Sigmoid colon (tissue), 6 donors: ENCODE measurements at regions not wholly inside any gene's neighbourhood (a gene's known extent, or its start where the extent isn't known, plus 50 kb on each side); places are given as distances from the start of the nearest gene placed in this dataset.

ENCODE experiments used
- DNase-seq: peaks from one replicate; pipeline ENCODE4 v3.0.0-alpha.2; 2019
- H3K27ac ChIP-seq, 4 donors: fragments of 200-600 bp; sonication (generic); one replicate each; pipeline ENCODE4 v1.5.1; 2016 to 2019; ENCODE audit warnings: mild to moderate bottlenecking in 1 of 4
- H3K27me3 ChIP-seq, 3 donors: fragments of 200-600 bp; sonication (generic); one replicate each; pipeline ENCODE4 v1.5.1; 2019; ENCODE audit warnings: mild to moderate bottlenecking in 1 of 3
- H3K36me3 ChIP-seq, 4 donors: fragments of 200-600 bp; sonication (generic); one replicate each; pipeline ENCODE4 v1.5.1; 2016 to 2019
- H3K4me1 ChIP-seq, 4 donors: fragments of 200-600 bp; sonication (generic); one replicate each; pipeline ENCODE4 v1.5.1; 2017 to 2019
- H3K4me3 ChIP-seq, 4 donors: fragments of 200-600 bp; sonication (generic); one replicate each; pipeline ENCODE4 v1.5.1; 2017 to 2019; ENCODE audit warnings: mild to moderate bottlenecking in 2 of 4, moderate library complexity in 1 of 4
- H3K9me3 ChIP-seq, 4 donors: fragments of 200-600 bp in 3 of 4; sonication (generic) in 3 of 4; one replicate each; pipeline versions ENCODE4 v1.5.1 to v1.6.1; 2013 to 2019
- CTCF ChIP-seq, 4 experiments: fragments of 450-650 bp in 3 of 4; fragments of 200-600 bp in 1 of 4; IDR thresholded peaks; one replicate each; pipeline ENCODE4 v1.5.1; 2016 to 2019; ENCODE audit warnings: antibody characterized with exemption in 4 of 4, mild to moderate bottlenecking in 3 of 4, moderate library complexity in 2 of 4
- EP300 ChIP-seq, 4 donors: sonication (generic); formaldehyde crosslinking; IDR thresholded peaks; one replicate each; pipeline ENCODE4 v1.6.1; 2017; ENCODE audit warnings: antibody characterized with exemption in 4 of 4
- POLR2A ChIP-seq, 2 donors: fragments of 450-650 bp; IDR thresholded peaks; one replicate each; pipeline ENCODE4 v1.6.1; 2016; ENCODE audit warnings: antibody characterized with exemption in 2 of 2, mild to moderate bottlenecking in 2 of 2, moderate library complexity in 2 of 2
- POLR2AphosphoS5 ChIP-seq, 4 donors: sonication (generic); formaldehyde crosslinking; IDR thresholded peaks; one replicate each; pipeline ENCODE4 v1.6.1; 2017; ENCODE audit warnings: antibody characterized with exemption in 4 of 4
- WGBS, 2 donors: extraction: QIAGEN DNeasy Blood & Tissue Kit; methylation state at CpG; one replicate each; pipeline ENCODE4 v1.1.7; 2013; 5-methylcytosine and 5-hydroxymethylcytosine counted together
- intact Hi-C: fragments of 100-400 bp; cut with DNase I; formaldehyde crosslinking; loops from one replicate; pipeline ENCODE4 v1.15.1; 2023
- donor health status: healthy with polysubstance abuse.
- donor health status: healthy.

GRCh38 chr20:55159230-55159629 lies 683.8 kb downstream of the DOK5 start:
- H3K9me3 ChIP-seq: no peaks in the 10 kb centered on the region
- peaks cover 0 to 10% (median 3%) of the 10 kb centered on the region in 4 donors for H3K4me1 ChIP-seq
- no peak overlapping the region for H3K4me3 ChIP-seq
- TF ChIP-seq EP300 (IDR thresholded peaks at IDR 0.05) (no peak), POLR2A (IDR thresholded peaks at IDR 0.05) (no peak), CTCF (IDR thresholded peaks at IDR 0.05) (no peak), POLR2AphosphoS5 (IDR thresholded peaks at IDR 0.05) (no peak)
- H3K27me3 ChIP-seq: no peaks in the 10 kb centered on the region
- WGBS, 2 donors: 92 to 97% methylated on average over 3 of the region's 3 CpGs
- H3K36me3 ChIP-seq: no peaks in the 10 kb centered on the region
- no peak for DNase-seq
- intact Hi-C loops: no loop called here
- H3K27ac ChIP-seq: no peak overlapping the region

GRCh38 chr20:55158446-55158845 lies 683.1 kb downstream of the DOK5 start:
- H3K27ac ChIP-seq: no peak overlapping the region
- no peaks in the 10 kb centered on the region for H3K9me3 ChIP-seq
- no peak overlapping the region for H3K4me3 ChIP-seq
- no peaks in the 10 kb centered on the region for H3K27me3 ChIP-seq
- H3K36me3 ChIP-seq: no peaks in the 10 kb centered on the region
- 93% methylated on average over 2 of the region's 2 CpGs for WGBS, 2 donors
- no peak for DNase-seq
- intact Hi-C loops: no loop called here
- TF ChIP-seq CTCF (IDR thresholded peaks at IDR 0.05) (no peak), EP300 (IDR thresholded peaks at IDR 0.05) (no peak), POLR2AphosphoS5 (IDR thresholded peaks at IDR 0.05) (no peak), POLR2A (IDR thresholded peaks at IDR 0.05) (no peak)
- H3K4me1 ChIP-seq: peaks cover 0 to 10% (median 3%) of the 10 kb centered on the region in 4 donors

- Histone ChIP-seq H3K27ac (no peak overlapping the region), H3K4me1 (peaks cover 0 to 10% (median 3%) of the 10 kb centered on the region in 4 donors), H3K36me3 (no peaks in the 10 kb centered on the region), H3K4me3 (no peak overlapping the region), H3K9me3 (no peaks in the 10 kb centered on the region), H3K27me3 (no peaks in the 10 kb centered on the region)
- intact Hi-C loops: no loop called here
- DNase-seq: no peak
- TF ChIP-seq EP300 (IDR thresholded peaks at IDR 0.05) (no peak), POLR2A (IDR thresholded peaks at IDR 0.05) (no peak), CTCF (IDR thresholded peaks at IDR 0.05) (no peak), POLR2AphosphoS5 (IDR thresholded peaks at IDR 0.05) (no peak)
Observed at GRCh38 chr20:55155360-55155759, 680.0 kb downstream of the DOK5 start.

GRCh38 chr20:55153001-55153645 lies 677.7 kb downstream of the DOK5 start:
- no peaks in the 10 kb centered on the region for H3K4me1 ChIP-seq
- no peak for DNase-seq
- no peaks in the 10 kb centered on the region for H3K36me3 ChIP-seq
- intact Hi-C loops: no loop called here
- no peaks in the 10 kb centered on the region for H3K27me3 ChIP-seq
- H3K4me3 ChIP-seq: no peak overlapping the region
- no peak overlapping the region for H3K27ac ChIP-seq
- no peaks in the 10 kb centered on the region for H3K9me3 ChIP-seq
- TF ChIP-seq CTCF (IDR thresholded peaks at IDR 0.05) (no peak), EP300 (IDR thresholded peaks at IDR 0.05) (no peak), POLR2A (IDR thresholded peaks at IDR 0.05) (no peak), POLR2AphosphoS5 (IDR thresholded peaks at IDR 0.05) (no peak)
- 48 to 55% methylated on average over 3 of the region's 3 CpGs for WGBS, 2 donors

GRCh38 chr20:55151171-55151570 lies 675.8 kb downstream of the DOK5 start:
- TF ChIP-seq POLR2A (IDR thresholded peaks at IDR 0.05): no peak
- TF ChIP-seq POLR2AphosphoS5 (IDR thresholded peaks at IDR 0.05): no peak
- no peak for TF ChIP-seq CTCF (IDR thresholded peaks at IDR 0.05)
- TF ChIP-seq EP300 (IDR thresholded peaks at IDR 0.05): no peak
- Histone ChIP-seq H3K27me3 (no peaks in the 10 kb centered on the region), H3K9me3 (no peaks in the 10 kb centered on the region), H3K4me3 (no peak overlapping the region), H3K4me1 (no peaks in the 10 kb centered on the region), H3K36me3 (no peaks in the 10 kb centered on the region), H3K27ac (no peak overlapping the region)
- DNase-seq: no peak
- intact Hi-C loops: no loop called here
- 18 to 20% methylated on average over 4 of the region's 4 CpGs for WGBS, 2 donors
